Activated T-cell treated with anti-CD3 and anti-CD28 coated beads, Interleukin-2, amount 50 U/mL, for 1 hour (primary cell): ENCODE measurements at regions not wholly inside any gene's neighbourhood (a gene's known extent, or its start where the extent isn't known, plus 50 kb on each side); places are given as distances from the start of the nearest gene placed in this dataset.
A peak's percentile ranks its signal among the peaks of the same experiment; 100 is the strongest.
"Not testable (repeated sequence)": the region's sequence is repeated elsewhere in the genome, so short reads cannot be mapped to it uniquely, and the experiment has no call there.

Experiments used
- DNase-seq: peaks from one replicate; pipeline ENCODE4 v3.0.0-alpha.2; 2020

DNA sequence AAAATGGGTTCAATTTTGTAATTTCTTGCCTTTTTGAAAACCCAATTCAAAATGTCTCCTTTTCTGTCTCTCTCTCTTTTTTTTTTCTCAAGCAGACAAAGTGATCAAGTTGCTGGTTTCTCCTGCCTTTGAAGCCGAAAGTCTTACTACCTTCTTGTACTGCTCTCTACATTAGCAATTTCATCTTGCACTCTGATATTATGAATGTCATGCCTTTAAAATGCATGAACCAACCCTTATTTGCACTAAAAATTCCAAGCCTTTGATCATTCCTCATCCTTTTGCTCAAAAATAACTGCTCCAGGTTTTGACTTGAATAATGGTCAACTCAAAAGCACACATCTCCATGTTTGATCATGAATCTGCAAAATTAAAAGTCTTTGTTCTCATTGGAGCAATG is 125.2 kb downstream of the CETN3 start:
- no peak for DNase-seq

DNA sequence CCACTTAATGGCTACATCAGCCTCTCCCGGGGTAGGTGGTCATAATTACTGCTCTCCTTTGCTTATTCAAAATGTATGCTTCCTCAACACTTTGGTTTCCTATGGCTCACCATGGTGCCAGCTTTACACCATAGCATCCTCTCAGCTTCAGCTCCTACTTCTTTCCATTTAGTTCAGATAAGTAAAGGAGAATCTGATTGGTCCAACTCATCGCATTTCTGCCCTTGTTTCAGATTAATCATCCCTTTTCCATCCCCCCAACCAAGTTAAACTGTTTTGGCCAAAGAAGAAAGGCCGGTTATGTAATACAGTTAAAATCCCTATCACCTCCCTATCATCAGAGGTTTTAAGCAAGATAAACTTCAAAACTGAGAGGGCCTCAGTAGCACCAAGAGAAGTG is 130.5 kb downstream of the CETN3 start:
- DNase-seq = no peak

GRCh38 chr5:90274216-90274615 is 135.3 kb downstream of the CETN3 start:
- DNase-seq = no peak

DNA sequence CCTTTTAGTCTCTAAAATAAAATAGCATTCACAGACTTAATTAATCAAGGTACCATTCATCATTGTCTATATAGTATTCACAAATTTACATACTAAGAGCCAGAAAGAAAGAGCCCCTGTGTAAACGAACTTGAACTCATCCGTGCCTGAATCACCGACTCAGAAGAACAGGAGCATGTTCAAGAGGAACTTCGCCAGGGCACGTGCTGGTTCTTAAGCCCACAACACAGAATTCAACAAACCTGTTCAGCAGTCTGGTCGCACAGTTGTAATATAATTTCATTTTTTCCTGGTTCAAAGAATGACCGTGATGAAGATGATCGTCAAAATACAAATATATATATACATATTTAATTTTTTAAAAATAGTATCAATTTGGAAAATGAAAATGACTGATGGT is 141.9 kb downstream of the CETN3 start:
- no peak for DNase-seq

DNA sequence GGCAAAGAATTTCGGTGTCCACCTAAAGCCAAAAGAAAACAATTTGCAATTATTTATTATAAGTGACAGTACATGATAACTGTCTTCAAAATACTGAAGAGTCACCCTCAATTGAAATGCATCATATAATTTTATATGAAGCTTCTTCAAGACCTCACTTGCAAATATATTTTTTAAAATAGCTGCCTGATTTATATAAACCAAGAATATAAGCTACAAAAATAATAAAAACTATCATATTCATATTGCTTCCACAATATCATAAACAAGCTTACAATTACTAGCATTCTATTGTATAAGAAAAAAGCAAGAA is 144.1 kb downstream of the CETN3 start:
- DNase-seq = no peak

DNA sequence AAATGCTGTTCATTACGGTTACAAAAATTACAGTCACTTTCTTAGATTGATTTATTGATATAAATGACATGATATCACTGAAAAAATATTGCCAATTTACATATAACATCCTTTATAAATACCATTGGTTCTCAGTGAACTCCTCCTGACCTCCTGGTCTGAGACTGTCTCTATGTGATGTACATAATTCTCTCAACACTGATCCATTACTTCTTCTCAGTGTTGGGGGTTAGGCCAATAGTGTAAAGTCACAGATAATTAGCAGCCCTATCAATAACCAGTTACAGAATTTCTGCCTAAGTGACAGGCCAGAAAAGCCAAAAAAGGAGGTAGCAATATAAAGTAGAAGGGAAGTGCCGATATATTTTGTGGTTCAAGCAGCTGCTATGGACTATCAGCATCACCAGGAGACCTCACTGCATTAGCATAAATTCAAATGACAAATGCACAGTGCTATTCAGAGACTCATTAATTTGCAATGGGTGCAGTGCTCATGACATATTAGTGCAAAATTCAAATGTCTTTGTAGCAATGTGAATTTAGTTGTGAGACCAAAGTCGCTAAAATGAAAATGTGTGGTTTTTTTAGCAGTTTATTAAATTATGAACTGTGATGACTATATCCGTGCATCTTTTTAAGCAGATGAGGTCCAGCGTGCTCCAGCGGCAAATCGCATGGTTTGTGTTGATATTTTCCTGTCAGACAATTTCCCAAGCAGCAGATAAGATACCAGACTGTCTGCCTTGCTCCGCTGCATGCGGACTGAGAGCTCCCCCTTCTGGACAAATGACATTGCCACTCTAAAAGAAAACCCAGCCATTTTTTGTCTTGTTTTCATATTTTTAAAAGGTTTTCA is 144.6 kb downstream of the CETN3 start:
- DNase-seq = peak; percentile 23

DNA sequence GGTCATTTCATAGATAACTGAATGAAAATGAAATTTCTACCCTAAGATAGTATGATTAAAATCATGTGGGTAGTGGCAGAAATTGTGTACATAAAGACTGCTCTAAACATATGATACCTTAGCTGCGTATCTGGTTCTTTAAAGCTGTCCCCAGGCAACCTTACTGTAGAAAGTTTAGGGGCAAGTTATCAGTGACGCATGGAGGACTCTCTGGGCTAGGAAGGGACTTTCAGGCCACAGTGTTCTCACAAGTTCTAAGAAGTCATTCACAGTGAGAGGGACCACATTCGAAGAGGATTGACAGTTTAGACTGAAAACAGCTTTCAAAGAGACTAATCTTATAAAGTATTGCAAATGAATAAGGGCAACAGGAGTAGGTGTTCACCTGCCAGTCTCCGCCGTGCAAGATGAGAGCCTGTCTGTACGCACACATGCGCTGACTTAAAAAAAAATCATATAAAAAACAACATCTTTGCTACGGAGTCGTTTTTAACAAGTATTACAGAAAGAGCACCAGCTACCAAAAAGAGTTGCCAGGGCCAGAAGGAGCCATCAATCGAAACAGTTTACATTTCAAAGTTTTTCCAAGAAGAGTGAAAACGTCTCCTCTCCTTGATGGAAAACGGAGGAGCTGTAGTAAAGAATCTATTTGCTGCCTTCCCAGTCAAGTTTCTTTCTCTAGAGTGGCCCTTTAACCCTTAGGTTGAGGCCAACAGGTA is 146.3 kb downstream of the CETN3 start:
- no peak for DNase-seq

DNA sequence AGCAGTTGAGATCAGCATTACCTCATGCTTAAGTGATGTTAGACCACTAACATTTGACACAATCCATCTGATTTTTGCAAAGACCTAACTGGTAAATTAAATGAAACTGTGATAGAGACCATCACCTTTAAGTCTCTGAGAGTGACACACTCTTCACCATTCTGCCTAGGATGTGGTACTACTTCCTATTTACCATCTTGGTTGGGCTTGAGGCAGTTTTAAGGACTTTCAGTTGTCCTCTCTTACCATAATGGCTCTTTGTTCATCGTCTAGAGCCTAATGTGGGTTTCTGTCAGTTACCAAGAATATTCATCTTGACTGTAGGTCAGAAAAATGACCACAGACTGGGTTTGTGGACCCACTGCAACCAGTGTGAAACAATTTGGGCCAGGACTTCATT is 158.1 kb downstream of the CETN3 start:
- no peak for DNase-seq

DNA sequence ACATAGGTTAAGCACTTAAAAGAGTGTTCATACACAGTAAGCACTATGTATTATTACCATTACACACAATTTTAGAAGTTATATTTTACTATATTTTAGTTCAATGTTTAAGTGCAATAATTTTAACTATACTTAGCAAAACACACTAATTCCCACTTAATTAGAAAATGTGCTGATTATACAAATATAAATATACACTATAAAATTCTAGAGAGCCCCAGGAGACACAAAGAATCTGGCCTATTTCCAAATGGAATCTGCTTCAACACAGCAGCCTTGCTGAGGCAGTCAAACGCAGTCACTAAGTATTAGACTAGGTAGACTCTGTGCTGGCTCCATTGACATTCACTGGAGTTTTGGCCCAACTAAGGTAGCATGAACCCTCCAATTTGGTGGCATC is 160.9 kb downstream of the CETN3 start:
- DNase-seq = no peak

GRCh38 chr5:90243848-90244247 is 165.7 kb downstream of the CETN3 start:
- DNase-seq = not testable (repeated sequence)

DNA sequence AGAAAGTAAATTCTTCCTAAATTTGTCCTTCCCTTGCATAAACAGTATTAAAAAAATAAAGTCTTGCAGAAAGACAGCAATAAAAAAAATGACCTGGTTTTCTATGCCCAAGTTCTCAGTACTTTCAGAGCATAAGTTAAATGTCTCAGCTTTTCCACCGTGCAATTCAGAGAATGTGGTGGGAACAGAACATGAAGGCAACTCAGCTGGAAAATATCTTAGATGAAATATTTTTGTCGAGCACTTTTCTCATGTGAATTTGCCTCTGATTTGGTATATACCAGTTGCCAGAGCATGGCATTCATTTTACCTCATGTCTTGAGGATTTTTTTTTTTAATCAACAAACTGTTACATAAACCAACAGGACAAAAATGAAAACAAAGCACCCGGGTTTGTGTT is 176.1 kb downstream of the CETN3 start:
- no peak for DNase-seq

DNA sequence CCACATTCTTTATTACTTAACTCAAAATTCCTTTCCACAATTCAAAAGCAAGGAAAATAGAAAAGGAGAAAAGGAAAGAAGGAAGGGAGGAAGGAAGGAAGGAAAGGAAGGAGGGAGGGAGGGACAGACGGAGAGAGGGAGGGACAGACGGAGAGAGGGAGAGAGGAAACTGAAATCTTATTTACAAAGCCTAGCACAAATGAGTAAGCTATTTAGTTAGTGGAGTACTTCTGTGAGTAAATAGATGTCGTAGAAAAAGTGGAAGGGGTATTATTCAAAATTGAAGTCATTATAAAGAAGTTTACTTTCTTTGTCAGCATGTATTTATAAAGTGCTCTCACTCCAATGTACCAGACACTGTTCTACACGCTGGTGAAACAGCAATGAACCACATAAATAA is 177.9 kb downstream of the CETN3 start:
- no peak for DNase-seq

- no peak for DNase-seq
Measured at GRCh38 chr5:90227683-90228082, 181.9 kb downstream of the CETN3 start.

DNA sequence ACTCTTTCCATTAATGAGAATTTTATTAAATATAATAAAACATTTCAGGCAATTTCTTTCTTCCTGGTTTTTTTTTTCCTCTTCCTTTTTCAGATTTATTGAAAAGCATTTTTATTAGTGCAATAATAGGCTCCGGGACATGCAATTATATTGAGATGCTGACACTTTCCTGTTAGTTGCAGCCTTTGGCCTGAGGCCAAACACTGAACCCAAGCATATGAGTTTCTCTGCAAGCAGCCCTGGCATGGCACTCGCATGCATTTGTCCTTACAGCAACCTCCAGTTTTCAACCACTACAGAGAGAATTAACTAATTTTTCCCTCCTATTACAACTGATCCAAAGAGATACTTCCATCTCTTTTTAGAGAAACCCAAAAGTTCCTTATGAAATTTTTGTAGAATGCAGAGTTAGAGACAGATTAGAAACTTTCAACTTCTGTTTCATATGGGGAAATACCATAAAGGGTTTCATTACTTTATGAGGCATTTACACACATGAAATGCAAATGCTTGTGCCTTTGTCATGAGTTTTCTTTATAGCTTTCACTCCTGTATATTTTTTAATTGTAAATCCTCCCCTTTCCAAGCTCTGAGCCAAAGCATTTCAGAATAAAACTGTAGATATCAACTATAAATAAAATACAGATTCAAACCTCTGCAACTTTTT is 183.0 kb downstream of the CETN3 start:
- no peak for DNase-seq

GRCh38 chr5:90224342-90224741 is 185.2 kb downstream of the CETN3 start:
- no peak for DNase-seq

- DNase-seq = no peak
Measured at GRCh38 chr5:90223756-90224155, 185.8 kb downstream of the CETN3 start.

- DNase-seq = no peak
Measured at GRCh38 chr5:90221951-90222350, 187.6 kb downstream of the CETN3 start.

GRCh38 chr5:90220554-90220953 is 189.0 kb downstream of the CETN3 start:
- DNase-seq = no peak

- DNase-seq = no peak
Measured at GRCh38 chr5:90214991-90215390, 194.6 kb downstream of the CETN3 start.

DNA sequence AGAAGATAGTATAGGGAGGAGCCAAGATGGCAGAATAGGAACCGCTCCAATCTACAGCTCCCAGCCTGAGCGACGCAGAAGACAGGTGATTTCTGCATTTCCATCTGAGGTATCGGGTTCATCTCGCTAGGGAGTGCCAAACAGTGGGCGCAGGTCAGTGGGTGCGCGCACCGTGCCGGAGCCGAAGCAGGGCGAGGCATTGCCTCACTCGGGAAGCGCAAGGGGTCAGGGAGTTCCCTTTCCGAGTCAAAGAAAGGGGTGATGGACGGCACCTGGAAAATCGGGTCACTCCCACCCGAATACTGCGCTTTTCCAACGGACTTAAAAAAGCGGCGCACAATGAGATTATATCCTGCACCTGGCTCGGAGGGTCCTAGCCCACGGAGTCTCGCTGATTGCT is 201.2 kb downstream of the CETN3 start:
- DNase-seq = not testable (repeated sequence)

DNA sequence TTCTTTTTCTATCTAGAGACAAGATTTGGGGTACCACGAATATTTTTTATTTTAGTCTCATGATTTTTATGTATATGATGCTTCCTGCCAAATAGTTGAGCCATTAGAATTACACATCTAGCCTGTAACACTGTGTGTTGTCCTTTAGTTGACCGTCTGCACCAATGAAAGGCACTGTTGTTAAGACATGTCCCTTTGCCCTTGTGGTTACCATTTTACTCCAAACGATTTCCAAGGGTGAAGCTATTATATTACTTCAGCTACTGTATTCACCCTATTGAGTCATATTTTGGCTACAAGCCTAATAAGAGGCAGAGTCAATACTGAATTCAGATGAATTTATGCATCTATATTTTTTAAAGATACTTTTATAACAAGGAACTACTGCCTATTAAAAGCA is 207.6 kb downstream of the CETN3 start:
- DNase-seq = no peak

DNA sequence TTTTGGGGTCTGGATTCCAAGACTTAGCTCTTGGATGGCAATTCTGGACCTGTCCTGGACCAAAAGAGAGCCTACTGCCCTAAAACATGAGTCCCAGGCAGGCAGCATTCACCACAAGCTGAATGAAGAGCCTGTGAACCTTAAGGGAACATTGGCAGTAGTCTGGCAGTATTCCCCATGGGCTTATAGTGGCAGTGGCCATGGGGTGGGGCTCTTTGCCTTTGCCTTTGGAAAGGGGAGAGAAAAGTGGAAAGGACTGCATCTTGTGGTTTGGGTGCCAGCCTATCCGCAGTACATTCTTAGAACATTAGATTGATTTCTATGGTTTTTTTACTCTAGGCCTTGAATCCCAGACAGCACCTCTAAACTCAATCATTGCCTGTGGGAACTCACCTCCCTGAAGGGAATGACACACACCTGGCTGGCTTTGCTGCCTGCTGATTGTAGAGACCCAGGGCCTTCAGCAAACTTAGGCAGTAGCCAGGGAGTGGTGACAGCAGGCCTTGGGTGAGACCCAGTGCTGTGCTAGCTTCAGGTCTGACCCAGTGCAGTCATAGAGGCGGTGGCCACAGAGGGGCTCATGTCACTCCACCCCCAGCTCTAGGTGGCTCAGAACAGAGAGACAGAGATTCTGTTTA is 216.3 kb downstream of the CETN3 start:
- DNase-seq = no peak

DNA sequence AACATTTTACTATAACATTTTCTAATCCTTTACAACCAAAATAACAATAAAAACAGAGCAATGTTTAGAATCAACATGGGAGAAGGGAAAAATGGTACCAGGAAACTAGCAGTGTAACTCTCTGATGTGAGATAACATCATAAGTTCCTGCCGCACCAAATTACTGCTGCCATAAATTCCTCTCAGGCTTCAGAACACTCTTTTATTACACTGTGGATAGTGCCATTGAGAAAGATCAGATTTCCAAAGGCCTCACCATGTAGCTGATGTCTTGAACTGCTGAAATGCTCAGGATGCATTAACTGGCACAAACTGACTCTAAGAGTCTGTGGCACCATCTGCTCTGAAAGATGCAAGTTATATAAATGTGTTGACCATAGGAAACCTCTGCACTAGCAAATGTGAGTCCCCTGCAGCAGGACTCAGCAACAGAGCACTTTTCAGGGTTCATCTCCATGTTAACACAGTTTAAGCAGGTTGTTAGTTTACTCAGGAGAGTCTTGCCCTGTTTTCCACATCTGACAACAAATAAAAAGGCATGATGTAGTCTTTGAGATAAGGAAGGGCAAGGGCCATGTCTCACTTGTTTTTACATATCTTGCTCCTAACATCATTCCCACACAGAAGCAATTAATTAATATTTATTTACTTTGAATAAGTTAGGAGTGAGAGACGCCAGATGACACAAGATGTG is 218.1 kb downstream of the CETN3 start:
- DNase-seq = no peak
